ENCODE measurements at regions not wholly inside any gene's neighbourhood (a gene's known extent, or its start where the extent isn't known, plus 50 kb on each side); places are given as distances from the start of the nearest gene placed in this dataset.

- H3K4me3 ChIP-seq = no peak overlapping the region
- no peak for TF ChIP-seq ZNF668 (CRISPR knock-in tag; IDR thresholded peaks at IDR 0.05)
- no peak for TF ChIP-seq ETS2 (tag; IDR thresholded peaks at IDR 0.05; ENCODE audit: borderline replicate concordance, poor library complexity, severe bottlenecking)
- H3K4me1 ChIP-seq (replicated peaks in 1 of 2; ENCODE audit: control insufficient read depth in 2 of 2, insufficient read depth in 2 of 2, low read length in 2 of 2) = no peaks in the 10 kb centered on the region
- 3% methylated on average over 3 of the region's 3 CpGs for WGBS (ENCODE audit: insufficient coverage, low coverage, missing lambda C conversion rate)
- H3K79me2 ChIP-seq (ENCODE audit: control insufficient read depth, insufficient read depth, low read length) = no peaks in the 10 kb centered on the region
- POLR2A ChIA-PET = no interaction called here
- no peaks in the 10 kb centered on the region for H3K27me3 ChIP-seq (ENCODE audit: control insufficient read depth in 2 of 2, insufficient read depth in 2 of 2, low read length in 2 of 2)
- no peak for FAIRE-seq
- ATAC-seq = no peak
- H3K4me2 ChIP-seq (ENCODE audit: insufficient read depth, low read length) = no peak overlapping the region
- H3K9ac ChIP-seq (ENCODE audit: insufficient read depth in 1 of 2, low read depth in 2 of 2, low read length in 2 of 2) = no peak overlapping the region
- no peaks in the 10 kb centered on the region for H3K9me1 ChIP-seq (ENCODE audit: control insufficient read depth, insufficient read depth, low read length)
- CTCF ChIA-PET (ENCODE audit: low intra/inter-chr PET ratio) = no interaction called here
- no TSS peak for BruUV-seq (replicated peaks)
- no peaks in the 10 kb centered on the region for H3K9me3 ChIP-seq (replicated peaks; ENCODE audit: control insufficient read depth, insufficient read depth, low read depth, low read length)
- H4K20me1 ChIP-seq (replicated peaks; ENCODE audit: control insufficient read depth, insufficient read depth, low read length) = no peaks in the 10 kb centered on the region
- no peaks in the 10 kb centered on the region for H3K36me3 ChIP-seq (ENCODE audit: control insufficient read depth, insufficient read depth, low read length)
- in situ Hi-C loops (cut with MboI) (no loop called here), intact Hi-C loops (cut with micrococcal nuclease) (no loop called here)
- H3K27ac ChIP-seq (ENCODE audit: extremely low read depth, low read depth, low read length) = no peak overlapping the region
- H2AFZ ChIP-seq (ENCODE audit: low read depth, low read length) = no peak overlapping the region
- no peak for DNase-seq (ENCODE audit: extremely low read depth in 1 of 4, low spot score in 3 of 4)
Measured at GRCh38 chr18:42392926-42393325, 437.9 kb downstream of the PIK3C3 start.

DNA sequence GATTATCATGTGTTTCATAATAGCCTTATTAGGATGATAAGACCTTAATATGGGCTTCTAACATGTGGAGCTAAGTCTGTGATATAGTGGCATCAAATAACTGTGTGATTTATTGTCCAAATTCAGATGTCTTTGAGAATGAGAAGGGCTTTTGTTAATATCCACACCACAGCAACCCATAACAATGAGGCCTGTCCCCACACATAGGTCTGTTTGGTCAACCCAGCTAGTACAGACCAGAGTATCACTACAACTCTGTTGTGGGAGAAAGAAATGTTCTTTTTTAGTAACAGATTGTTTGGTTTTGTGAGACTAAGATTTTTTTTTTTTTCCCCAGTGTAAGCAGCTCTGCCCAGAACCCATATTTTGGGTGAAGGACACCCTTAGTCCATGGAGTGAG lies 439.2 kb downstream of the PIK3C3 start:
- H3K9me1 ChIP-seq (ENCODE audit: control insufficient read depth, insufficient read depth, low read length) = no peaks in the 10 kb centered on the region
- BruUV-seq (replicated peaks) = no TSS peak
- no peak overlapping the region for H3K4me3 ChIP-seq
- FAIRE-seq = no peak
- intact Hi-C loops (cut with micrococcal nuclease) = no loop called here
- no peak for DNase-seq (ENCODE audit: extremely low read depth in 1 of 4, low spot score in 3 of 4)
- in situ Hi-C loops (cut with MboI) = no loop called here
- H3K9me3 ChIP-seq (replicated peaks; ENCODE audit: control insufficient read depth, insufficient read depth, low read depth, low read length) = no peaks in the 10 kb centered on the region
- no peaks in the 10 kb centered on the region for H4K20me1 ChIP-seq (replicated peaks; ENCODE audit: control insufficient read depth, insufficient read depth, low read length)
- no peaks in the 10 kb centered on the region for H3K36me3 ChIP-seq (ENCODE audit: control insufficient read depth, insufficient read depth, low read length)
- H3K4me1 ChIP-seq (replicated peaks in 1 of 2; ENCODE audit: control insufficient read depth in 2 of 2, insufficient read depth in 2 of 2, low read length in 2 of 2) = no peaks in the 10 kb centered on the region
- no peak for TF ChIP-seq ZNF707 (CRISPR knock-in tag; conservative IDR thresholded peaks at IDR 0.05)
- TF ChIP-seq POLR2B (IDR thresholded peaks at IDR 0.05; ENCODE audit: low read depth, partially characterized antibody) = no peak
- TF ChIP-seq, protein P1, sequence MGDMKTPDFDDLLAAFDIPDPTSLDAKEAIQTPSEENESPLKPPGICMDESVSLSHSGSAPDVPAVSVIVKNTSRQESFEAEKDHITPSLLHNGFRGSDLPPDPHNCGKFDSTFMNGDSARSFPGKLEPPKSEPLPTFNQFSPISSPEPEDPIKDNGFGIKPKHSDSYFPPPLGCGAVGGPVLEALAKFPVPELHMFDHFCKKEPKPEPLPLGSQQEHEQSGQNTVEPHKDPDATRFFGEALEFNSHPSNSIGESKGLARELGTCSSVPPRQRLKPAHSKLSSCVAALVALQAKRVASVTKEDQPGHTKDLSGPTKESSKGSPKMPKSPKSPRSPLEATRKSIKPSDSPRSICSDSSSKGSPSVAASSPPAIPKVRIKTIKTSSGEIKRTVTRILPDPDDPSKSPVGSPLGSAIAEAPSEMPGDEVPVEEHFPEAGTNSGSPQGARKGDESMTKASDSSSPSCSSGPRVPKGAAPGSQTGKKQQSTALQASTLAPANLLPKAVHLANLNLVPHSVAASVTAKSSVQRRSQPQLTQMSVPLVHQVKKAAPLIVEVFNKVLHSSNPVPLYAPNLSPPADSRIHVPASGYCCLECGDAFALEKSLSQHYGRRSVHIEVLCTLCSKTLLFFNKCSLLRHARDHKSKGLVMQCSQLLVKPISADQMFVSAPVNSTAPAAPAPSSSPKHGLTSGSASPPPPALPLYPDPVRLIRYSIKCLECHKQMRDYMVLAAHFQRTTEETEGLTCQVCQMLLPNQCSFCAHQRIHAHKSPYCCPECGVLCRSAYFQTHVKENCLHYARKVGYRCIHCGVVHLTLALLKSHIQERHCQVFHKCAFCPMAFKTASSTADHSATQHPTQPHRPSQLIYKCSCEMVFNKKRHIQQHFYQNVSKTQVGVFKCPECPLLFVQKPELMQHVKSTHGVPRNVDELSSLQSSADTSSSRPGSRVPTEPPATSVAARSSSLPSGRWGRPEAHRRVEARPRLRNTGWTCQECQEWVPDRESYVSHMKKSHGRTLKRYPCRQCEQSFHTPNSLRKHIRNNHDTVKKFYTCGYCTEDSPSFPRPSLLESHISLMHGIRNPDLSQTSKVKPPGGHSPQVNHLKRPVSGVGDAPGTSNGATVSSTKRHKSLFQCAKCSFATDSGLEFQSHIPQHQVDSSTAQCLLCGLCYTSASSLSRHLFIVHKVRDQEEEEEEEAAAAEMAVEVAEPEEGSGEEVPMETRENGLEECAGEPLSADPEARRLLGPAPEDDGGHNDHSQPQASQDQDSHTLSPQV (IDR thresholded peaks at IDR 0.05) = no peak
- TF ChIP-seq ZNF263 (CRISPR knock-in tag; IDR thresholded peaks at IDR 0.05; ENCODE audit: borderline replicate concordance) = no peak
- TF ChIP-seq ID3 (CRISPR knock-in tag; IDR thresholded peaks at IDR 0.05) = no peak
- no peak for TF ChIP-seq ID3 (tag; IDR thresholded peaks at IDR 0.05)
- no peak for TF ChIP-seq ZNF232 (CRISPR knock-in tag; IDR thresholded peaks at IDR 0.05)
- no peak for TF ChIP-seq ETV5 (CRISPR knock-in tag; IDR thresholded peaks at IDR 0.05; ENCODE audit: low read depth)
- no peak for TF ChIP-seq SRSF9 (IDR thresholded peaks at IDR 0.05; ENCODE audit: borderline replicate concordance, low read depth, low read length)
- TF ChIP-seq RFX1 (IDR thresholded peaks at IDR 0.05) = no peak
- CTCF ChIA-PET (ENCODE audit: low intra/inter-chr PET ratio) = no interaction called here
- POLR2A ChIA-PET = no interaction called here
- H3K9ac ChIP-seq (ENCODE audit: insufficient read depth in 1 of 2, low read depth in 2 of 2, low read length in 2 of 2) = no peak overlapping the region
- no peaks in the 10 kb centered on the region for H3K79me2 ChIP-seq (ENCODE audit: control insufficient read depth, insufficient read depth, low read length)
- no peaks in the 10 kb centered on the region for H3K27me3 ChIP-seq (ENCODE audit: control insufficient read depth in 2 of 2, insufficient read depth in 2 of 2, low read length in 2 of 2)
- H3K27ac ChIP-seq (ENCODE audit: extremely low read depth, low read depth, low read length) = no peak overlapping the region
- H3K4me2 ChIP-seq (ENCODE audit: insufficient read depth, low read length) = no peak overlapping the region
- no peak for ATAC-seq
- no peak overlapping the region for H2AFZ ChIP-seq (ENCODE audit: low read depth, low read length)
